Nephron (organoid): ENCODE measurements at regions not wholly inside any gene's neighbourhood (a gene's known extent, or its start where the extent isn't known, plus 50 kb on each side); places are given as distances from the start of the nearest gene placed in this dataset.

Experiments
- H3K27ac Mint-ChIP-seq, 3 experiments: 2 replicates each; pipeline ENCODE4 v1.8.0; 2020; ENCODE audit warnings: mixed read lengths in 3 of 3, mild to moderate bottlenecking in 2 of 3, moderate library complexity in 1 of 3
- H3K27me3 Mint-ChIP-seq: 2 replicates; pipeline ENCODE4 v1.8.0; 2021; ENCODE audit warnings: low read depth, mild to moderate bottlenecking, moderate library complexity, mixed read lengths
- H3K36me3 Mint-ChIP-seq: 2 replicates; pipeline ENCODE4 v1.8.0; 2020; ENCODE audit warnings: low read depth, mixed read lengths
- H3K4me1 Mint-ChIP-seq: 2 replicates; pipeline ENCODE4 v1.8.0; 2020; ENCODE audit warnings: mixed read lengths
- H3K4me3 Mint-ChIP-seq, 3 experiments: 2 replicates each; pipeline ENCODE4 v1.8.0; 2020; ENCODE audit warnings: mild to moderate bottlenecking in 3 of 3, mixed read lengths in 3 of 3, moderate library complexity in 2 of 3
- H3K9me3 Mint-ChIP-seq: 2 replicates; pipeline ENCODE4 v1.8.0; 2020; ENCODE audit warnings: mixed read lengths
- CTCF ChIP-seq, 3 experiments: fragments of 200-600 bp; sonication (generic); IDR thresholded peaks; one replicate each; pipeline ENCODE4 v1.5.0; 2021; ENCODE audit warnings: antibody characterized with exemption in 3 of 3; ENCODE audit not compliant: unreplicated experiment in 3 of 3

GRCh38 chr11:127670374-127671119 is 670.0 kb upstream of the KIRREL3 start:
- TF ChIP-seq CTCF (IDR thresholded peaks at IDR 0.05; ENCODE audit: unreplicated experiment in 3 of 3) = no peak
- Mint-ChIP-seq H3K27me3 (no peaks in the 10 kb centered on the region), H3K4me1 (peaks cover 6% of the 10 kb centered on the region), H3K27ac (no peak overlapping the region), H3K9me3 (peaks cover 10% of the 10 kb centered on the region), H3K36me3 (peaks cover 6% of the 10 kb centered on the region), H3K4me3 (no peak overlapping the region)

- H3K27me3 Mint-ChIP-seq = no peaks in the 10 kb centered on the region
- no peaks in the 10 kb centered on the region for H3K36me3 Mint-ChIP-seq
- H3K4me1 Mint-ChIP-seq = peaks cover 8% of the 10 kb centered on the region
- peaks cover 5% of the 10 kb centered on the region for H3K9me3 Mint-ChIP-seq
- no peak overlapping the region for H3K4me3 Mint-ChIP-seq
- TF ChIP-seq CTCF (IDR thresholded peaks at IDR 0.05; ENCODE audit: unreplicated experiment in 3 of 3) = no peak
- H3K27ac Mint-ChIP-seq = peak overlapping the region; percentile 60 to 75 (median 66)
These were observed 655.7 kb upstream of the KIRREL3 start for GRCh38 chr11:127656116-127656836.

- TF ChIP-seq CTCF (IDR thresholded peaks at IDR 0.05; ENCODE audit: unreplicated experiment in 3 of 3) = no peak
- Mint-ChIP-seq H3K27ac (peak overlapping the region in 2 of 3 experiments; percentile 49 to 61), H3K36me3 (no peaks in the 10 kb centered on the region), H3K9me3 (no peaks in the 10 kb centered on the region), H3K27me3 (no peaks in the 10 kb centered on the region), H3K4me3 (no peak overlapping the region), H3K4me1 (peaks cover 8% of the 10 kb centered on the region)
These were observed 652.5 kb upstream of the KIRREL3 start for GRCh38 chr11:127653076-127653475.

GRCh38 chr11:127651888-127652221 is 651.3 kb upstream of the KIRREL3 start:
- Mint-ChIP-seq H3K4me1 (peaks cover 8% of the 10 kb centered on the region), H3K27ac (no peak overlapping the region), H3K4me3 (no peak overlapping the region), H3K27me3 (no peaks in the 10 kb centered on the region), H3K36me3 (no peaks in the 10 kb centered on the region), H3K9me3 (no peaks in the 10 kb centered on the region)
- no peak for TF ChIP-seq CTCF (IDR thresholded peaks at IDR 0.05; ENCODE audit: unreplicated experiment in 3 of 3)

GRCh38 chr11:127651175-127651887 is 650.8 kb upstream of the KIRREL3 start:
- Mint-ChIP-seq H3K36me3 (no peaks in the 10 kb centered on the region), H3K27ac (no peak overlapping the region), H3K27me3 (no peaks in the 10 kb centered on the region), H3K4me1 (peaks cover 4% of the 10 kb centered on the region), H3K9me3 (no peaks in the 10 kb centered on the region), H3K4me3 (no peak overlapping the region)
- no peak for TF ChIP-seq CTCF (IDR thresholded peaks at IDR 0.05; ENCODE audit: unreplicated experiment in 3 of 3)
